Stomach (tissue), 4 donors: ENCODE measurements at regions not wholly inside any gene's neighbourhood (a gene's known extent, or its start where the extent isn't known, plus 50 kb on each side); places are given as distances from the start of the nearest gene placed in this dataset.

Experiments used
- POLR2A ChIP-seq, 4 donors: fragments of 450-650 bp; IDR thresholded peaks; one replicate each; pipeline ENCODE4 v1.6.1; 2016; ENCODE audit warnings: antibody characterized with exemption in 4 of 4, control low read depth in 2 of 4, mild to moderate bottlenecking in 1 of 4, moderate library complexity in 1 of 4
- TF ChIP-seq, protein P1 (sequence below), 7 experiments: fragments of 450-650 bp in 4 of 7; fragments of 200-600 bp in 3 of 7; sonication (generic) in 3 of 7; IDR thresholded peaks; one replicate each; pipeline ENCODE4 v1.5.1; 2016 to 2019; ENCODE audit warnings: antibody characterized with exemption in 7 of 7, control low read depth in 2 of 7, mild to moderate bottlenecking in 1 of 7

- TF ChIP-seq, protein P1, sequence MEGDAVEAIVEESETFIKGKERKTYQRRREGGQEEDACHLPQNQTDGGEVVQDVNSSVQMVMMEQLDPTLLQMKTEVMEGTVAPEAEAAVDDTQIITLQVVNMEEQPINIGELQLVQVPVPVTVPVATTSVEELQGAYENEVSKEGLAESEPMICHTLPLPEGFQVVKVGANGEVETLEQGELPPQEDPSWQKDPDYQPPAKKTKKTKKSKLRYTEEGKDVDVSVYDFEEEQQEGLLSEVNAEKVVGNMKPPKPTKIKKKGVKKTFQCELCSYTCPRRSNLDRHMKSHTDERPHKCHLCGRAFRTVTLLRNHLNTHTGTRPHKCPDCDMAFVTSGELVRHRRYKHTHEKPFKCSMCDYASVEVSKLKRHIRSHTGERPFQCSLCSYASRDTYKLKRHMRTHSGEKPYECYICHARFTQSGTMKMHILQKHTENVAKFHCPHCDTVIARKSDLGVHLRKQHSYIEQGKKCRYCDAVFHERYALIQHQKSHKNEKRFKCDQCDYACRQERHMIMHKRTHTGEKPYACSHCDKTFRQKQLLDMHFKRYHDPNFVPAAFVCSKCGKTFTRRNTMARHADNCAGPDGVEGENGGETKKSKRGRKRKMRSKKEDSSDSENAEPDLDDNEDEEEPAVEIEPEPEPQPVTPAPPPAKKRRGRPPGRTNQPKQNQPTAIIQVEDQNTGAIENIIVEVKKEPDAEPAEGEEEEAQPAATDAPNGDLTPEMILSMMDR (IDR thresholded peaks at IDR 0.05): no peak
- TF ChIP-seq POLR2A (IDR thresholded peaks at IDR 0.05): no peak
Measured at GRCh38 chr14:53646925-53647324, 309.7 kb downstream of the BMP4 start.
